ENCODE measurements at regions not wholly inside any gene's neighbourhood (a gene's known extent, or its start where the extent isn't known, plus 50 kb on each side); places are given as distances from the start of the nearest gene placed in this dataset.

DNA sequence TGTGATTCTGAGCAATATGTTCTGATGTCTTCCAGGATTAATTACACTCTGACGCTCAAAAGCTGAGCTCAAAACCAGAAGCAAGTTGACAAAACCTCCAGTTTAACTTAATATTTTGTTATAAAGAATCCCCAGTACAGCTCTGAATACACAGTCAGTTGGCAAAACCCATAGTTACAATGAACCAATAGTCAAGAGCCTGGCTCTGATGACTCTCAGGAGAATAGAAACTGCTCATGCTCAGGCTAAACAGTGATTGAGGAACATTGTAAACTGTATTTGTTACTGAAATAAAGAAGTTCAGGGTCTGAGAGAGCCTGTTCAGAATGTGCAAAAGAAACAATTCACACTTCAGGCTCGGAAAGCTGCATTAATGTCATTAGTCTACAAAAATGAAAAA, 1565.9 kb downstream of the SUCLG1 start:
- Histone ChIP-seq H3K4me1 (ENCODE audit: insufficient read depth, poor library complexity, severe bottlenecking) (no peaks in the 10 kb centered on the region), H3K4me3 (ENCODE audit: severe bottlenecking) (no peak overlapping the region), H3K27me3 (ENCODE audit: insufficient read depth, poor library complexity, severe bottlenecking) (no peaks in the 10 kb centered on the region), H3K36me3 (ENCODE audit: low read depth) (no peaks in the 10 kb centered on the region), H3K9me3 (ENCODE audit: severe bottlenecking) (no peaks in the 10 kb centered on the region), H3K27ac (ENCODE audit: poor library complexity, severe bottlenecking) (no peak overlapping the region)
- no peak for ATAC-seq (ENCODE audit: low read depth)
- no peak for DNase-seq (ENCODE audit: low spot score)
- TF ChIP-seq CTCF (IDR thresholded peaks at IDR 0.05; ENCODE audit: poor library complexity, severe bottlenecking): no peak

- ATAC-seq (ENCODE audit: low read depth) (no peak), DNase-seq (ENCODE audit: low spot score) (no peak)
Observed at GRCh38 chr2:82879803-82880202, 1579.3 kb downstream of the SUCLG1 start.

DNA sequence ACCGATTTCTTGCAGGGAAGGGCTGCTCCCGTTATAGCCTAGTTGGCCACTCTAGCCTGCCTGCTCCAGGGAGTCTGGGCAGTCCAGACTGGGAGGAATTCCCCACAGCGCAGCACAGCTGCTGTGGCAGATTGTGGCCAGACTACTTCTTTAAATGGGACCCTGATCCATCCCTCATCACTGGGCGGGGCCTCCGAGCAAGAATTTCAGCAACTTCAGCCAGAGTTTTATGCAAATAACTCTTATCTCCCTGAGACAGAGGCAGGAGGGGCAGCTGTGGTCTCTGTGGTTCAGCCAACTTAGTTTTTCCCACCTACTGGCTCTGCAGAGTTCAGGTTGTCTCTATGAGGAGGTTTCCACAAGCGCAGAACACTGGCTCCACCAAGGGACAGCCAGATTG, 1583.2 kb downstream of the SUCLG1 start:
- no peaks in the 10 kb centered on the region for H3K4me1 ChIP-seq (ENCODE audit: insufficient read depth, poor library complexity, severe bottlenecking)
- ATAC-seq (ENCODE audit: low read depth) (no peak), DNase-seq (ENCODE audit: low spot score) (no peak)
- H3K27ac ChIP-seq (ENCODE audit: poor library complexity, severe bottlenecking): no peak overlapping the region
- no peaks in the 10 kb centered on the region for H3K36me3 ChIP-seq (ENCODE audit: low read depth)
- H3K4me3 ChIP-seq (ENCODE audit: severe bottlenecking): no peak overlapping the region
- TF ChIP-seq CTCF (IDR thresholded peaks at IDR 0.05; ENCODE audit: poor library complexity, severe bottlenecking): no peak
- H3K9me3 ChIP-seq (ENCODE audit: severe bottlenecking): no peaks in the 10 kb centered on the region
- H3K27me3 ChIP-seq (ENCODE audit: insufficient read depth, poor library complexity, severe bottlenecking): no peaks in the 10 kb centered on the region

More at GRCh38 chr2:82879803-82880202, 1579.3 kb downstream of the SUCLG1 start:
- Histone ChIP-seq H3K27ac (ENCODE audit: poor library complexity, severe bottlenecking) (no peak overlapping the region), H3K9me3 (ENCODE audit: severe bottlenecking) (no peaks in the 10 kb centered on the region), H3K4me3 (ENCODE audit: severe bottlenecking) (no peak overlapping the region), H3K27me3 (ENCODE audit: insufficient read depth, poor library complexity, severe bottlenecking) (no peaks in the 10 kb centered on the region), H3K4me1 (ENCODE audit: insufficient read depth, poor library complexity, severe bottlenecking) (no peaks in the 10 kb centered on the region), H3K36me3 (ENCODE audit: low read depth) (no peaks in the 10 kb centered on the region)
- no peak for TF ChIP-seq CTCF (IDR thresholded peaks at IDR 0.05; ENCODE audit: poor library complexity, severe bottlenecking)

- no peaks in the 10 kb centered on the region for H3K4me1 ChIP-seq (ENCODE audit: insufficient read depth, poor library complexity, severe bottlenecking)
- H3K36me3 ChIP-seq (ENCODE audit: low read depth): no peaks in the 10 kb centered on the region
- no peak overlapping the region for H3K4me3 ChIP-seq (ENCODE audit: severe bottlenecking)
- no peak for TF ChIP-seq CTCF (IDR thresholded peaks at IDR 0.05; ENCODE audit: poor library complexity, severe bottlenecking)
- ATAC-seq (ENCODE audit: low read depth) (no peak), DNase-seq (ENCODE audit: low spot score) (no peak)
- no peaks in the 10 kb centered on the region for H3K27me3 ChIP-seq (ENCODE audit: insufficient read depth, poor library complexity, severe bottlenecking)
- H3K9me3 ChIP-seq (ENCODE audit: severe bottlenecking): no peaks in the 10 kb centered on the region
- H3K27ac ChIP-seq (ENCODE audit: poor library complexity, severe bottlenecking): no peak overlapping the region
Observed at GRCh38 chr2:82857967-82858366, 1601.1 kb downstream of the SUCLG1 start.

DNA sequence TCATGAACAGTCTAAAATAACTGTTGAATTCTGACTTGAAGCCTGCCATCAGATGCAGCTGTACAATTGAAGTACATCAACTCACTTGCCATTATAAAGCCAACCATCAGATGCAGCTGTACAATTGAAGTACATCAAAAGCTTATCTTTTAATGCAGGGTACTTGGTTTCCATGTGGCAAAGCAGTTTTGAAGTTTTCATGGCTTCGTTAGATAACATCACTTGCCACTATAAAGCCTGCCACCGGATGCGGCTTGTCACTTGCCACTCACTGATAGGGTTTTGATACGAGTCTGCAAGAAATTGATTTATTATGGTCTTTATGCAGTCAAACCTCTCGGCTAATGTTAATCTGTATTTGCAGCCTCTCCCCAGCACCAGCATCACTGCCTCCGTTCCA, 1605.8 kb downstream of the SUCLG1 start:
- Histone ChIP-seq H3K4me1 (ENCODE audit: insufficient read depth, poor library complexity, severe bottlenecking) (no peaks in the 10 kb centered on the region), H3K9me3 (ENCODE audit: severe bottlenecking) (no peaks in the 10 kb centered on the region), H3K36me3 (ENCODE audit: low read depth) (no peaks in the 10 kb centered on the region), H3K27me3 (ENCODE audit: insufficient read depth, poor library complexity, severe bottlenecking) (no peaks in the 10 kb centered on the region), H3K27ac (ENCODE audit: poor library complexity, severe bottlenecking) (no peak overlapping the region), H3K4me3 (ENCODE audit: severe bottlenecking) (no peak overlapping the region)
- ATAC-seq (ENCODE audit: low read depth) (no peak), DNase-seq (ENCODE audit: low spot score) (no peak)
- TF ChIP-seq CTCF (IDR thresholded peaks at IDR 0.05; ENCODE audit: poor library complexity, severe bottlenecking): no peak

Data from RWPE2 (cell line).